SKM-1 (cell line): ENCODE measurements at regions not wholly inside any gene's neighbourhood (a gene's known extent, or its start where the extent isn't known, plus 50 kb on each side); places are given as distances from the start of the nearest gene placed in this dataset.
"Not testable (repeated sequence)": the region's sequence is repeated elsewhere in the genome, so short reads cannot be mapped to it uniquely, and the experiment has no call there.

ENCODE experiments used
- DNase-seq: peaks from one replicate; lab custom pipeline; 2025; ENCODE audit not compliant: unreplicated experiment; lab: John Stamatoyannopoulos, UW

DNA sequence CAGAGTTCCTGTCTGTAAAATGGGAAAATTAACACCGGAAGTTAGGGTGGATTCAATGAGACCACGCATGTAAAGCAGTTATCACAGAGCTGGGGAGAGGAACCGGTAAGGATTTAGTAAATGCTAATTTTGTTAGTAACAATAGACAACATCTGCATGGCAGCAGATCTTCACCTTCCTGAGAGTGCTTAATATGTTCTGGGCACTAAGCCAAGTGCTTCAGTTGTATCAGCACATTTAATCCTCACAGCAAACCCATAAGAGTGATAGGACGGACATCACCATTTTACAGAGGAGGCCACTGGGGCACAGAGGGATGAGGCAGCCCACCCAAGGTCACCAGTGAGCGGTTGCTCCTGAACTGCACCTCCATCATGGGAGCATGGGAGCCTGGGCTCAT lies 189.4 kb downstream of the WNT5A start:
- no peak for DNase-seq

DNA sequence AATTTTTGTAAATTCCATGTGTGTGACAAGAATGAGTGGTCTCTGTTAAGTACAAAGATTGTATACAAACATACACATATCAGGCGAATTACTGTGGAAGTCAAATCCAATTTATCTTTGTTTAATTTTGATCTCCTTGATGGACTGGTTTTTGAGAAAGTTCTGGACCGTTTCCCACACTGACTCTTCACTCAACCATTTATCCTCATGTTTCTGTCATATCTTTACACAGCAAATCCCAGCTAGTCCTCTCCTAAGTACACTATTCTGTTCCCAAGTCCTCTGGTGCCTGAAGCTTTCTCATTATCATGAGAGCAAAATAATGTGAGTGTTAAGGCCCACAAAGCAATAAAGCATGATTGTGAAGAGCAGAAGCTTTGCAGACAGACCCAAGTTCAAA lies 189.9 kb downstream of the WNT5A start:
- no peak for DNase-seq

DNA sequence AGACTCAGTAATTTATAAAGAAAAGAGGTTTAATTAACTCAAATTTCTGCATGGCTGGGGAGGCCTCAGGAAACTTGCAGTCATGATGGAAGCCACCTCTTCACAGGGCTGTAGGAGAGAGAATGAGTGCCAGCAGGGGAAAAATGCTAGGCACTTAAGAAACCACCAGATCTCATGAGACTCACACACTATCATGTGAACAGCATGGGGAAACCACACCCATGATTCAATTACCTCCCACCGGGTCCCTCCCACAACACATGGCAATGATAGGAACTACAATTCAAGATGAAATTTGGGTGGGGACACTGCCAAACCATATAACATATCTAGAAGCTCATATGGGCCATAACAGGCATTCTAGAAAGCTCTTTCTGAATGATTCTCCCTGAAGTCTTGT lies 190.3 kb downstream of the WNT5A start:
- no peak for DNase-seq

DNA sequence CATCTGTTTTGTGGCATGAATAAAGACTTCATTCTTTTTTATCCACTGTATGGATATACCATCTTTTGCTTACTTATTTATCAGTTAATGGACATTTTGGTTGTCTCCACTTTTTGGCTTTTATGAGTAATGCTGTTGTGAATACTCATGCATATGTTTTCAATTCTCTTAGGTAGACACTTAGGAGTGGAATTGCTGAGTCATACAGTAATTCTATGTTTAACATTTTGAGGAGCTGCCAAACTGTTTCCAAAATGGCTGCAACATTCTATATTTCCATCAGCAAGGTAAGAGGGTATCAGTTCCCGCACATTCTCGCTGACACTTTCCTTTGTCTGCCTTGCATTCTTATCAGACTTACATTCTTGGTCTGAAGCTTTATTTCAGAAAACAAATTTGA lies 191.1 kb downstream of the WNT5A start:
- DNase-seq = no peak

DNA sequence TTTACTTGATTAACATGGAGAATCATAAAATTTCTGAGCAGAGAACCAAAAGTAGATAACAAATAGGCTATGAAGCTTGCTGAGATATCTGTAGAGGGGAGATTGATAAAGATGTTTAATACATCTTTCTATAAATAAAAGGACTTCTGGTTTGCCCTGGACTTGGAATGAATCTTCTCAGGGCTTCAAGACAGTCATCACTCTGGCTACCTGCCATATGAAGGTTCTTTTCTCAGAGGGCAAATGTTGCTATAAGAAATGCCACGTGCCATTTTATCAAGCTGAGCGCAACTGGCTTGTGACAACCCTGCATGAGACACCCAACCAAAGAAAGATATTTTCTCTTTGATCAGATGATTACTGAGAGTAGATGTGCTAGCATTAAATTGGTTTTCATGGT lies 192.5 kb downstream of the WNT5A start:
- no peak for DNase-seq

DNA sequence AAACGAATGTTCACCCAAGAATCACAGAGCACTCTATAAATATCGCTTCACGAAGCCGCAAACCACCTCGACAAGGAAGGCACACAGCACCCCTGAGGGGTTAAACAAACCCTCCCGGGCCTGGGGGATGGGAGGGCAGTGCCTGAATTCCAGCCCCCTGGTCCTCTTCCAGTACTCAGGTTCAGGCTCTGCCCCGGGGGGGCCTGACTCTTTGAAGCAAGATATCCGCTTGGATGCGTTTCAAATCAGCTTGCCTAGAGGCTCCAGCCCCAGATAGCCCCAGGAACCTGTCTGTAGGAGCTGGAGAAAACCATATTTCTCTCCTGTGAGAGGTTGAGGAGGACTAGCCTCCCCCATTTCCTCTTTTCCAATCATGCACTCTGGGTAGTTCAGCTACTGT lies 194.7 kb downstream of the WNT5A start:
- no peak for DNase-seq

DNA sequence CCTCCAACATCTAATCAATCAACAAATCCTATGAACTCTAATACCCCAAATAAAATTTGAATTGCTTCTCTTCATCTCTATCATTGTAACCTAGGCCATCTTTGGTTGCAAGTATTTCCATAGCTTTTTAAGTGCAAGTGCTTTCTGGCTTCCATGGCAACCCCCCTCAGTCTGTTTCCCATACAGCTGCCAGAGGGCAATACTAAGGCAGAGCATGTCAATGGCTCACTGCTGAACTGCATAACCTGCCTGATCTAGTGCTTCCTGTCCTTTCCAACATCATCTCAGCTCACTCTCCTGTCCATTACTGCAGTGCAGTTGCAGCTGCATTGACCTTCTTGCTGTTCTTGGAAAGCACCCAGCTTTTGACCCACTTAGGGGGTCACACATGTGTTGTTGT lies 198.4 kb downstream of the WNT5A start:
- no peak for DNase-seq

DNA sequence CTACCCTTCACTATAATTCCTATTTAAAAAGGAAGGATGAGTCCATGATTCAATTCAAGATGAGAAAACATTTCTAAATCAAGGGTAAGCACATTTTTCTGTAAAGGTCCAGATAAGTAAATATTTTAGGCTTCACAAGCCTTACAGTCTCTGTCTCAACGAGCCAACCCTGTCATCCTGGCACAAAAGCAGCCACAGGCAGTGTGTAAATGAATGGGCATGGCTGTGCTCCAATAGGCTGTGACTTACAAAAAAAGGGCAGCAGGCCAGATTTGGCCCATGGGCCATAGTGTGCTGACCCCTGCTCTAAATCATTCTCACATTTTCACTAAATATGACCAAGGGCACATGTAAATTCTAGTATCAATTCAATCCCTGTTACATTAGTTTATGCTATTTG lies 200.4 kb downstream of the WNT5A start:
- no peak for DNase-seq

DNA sequence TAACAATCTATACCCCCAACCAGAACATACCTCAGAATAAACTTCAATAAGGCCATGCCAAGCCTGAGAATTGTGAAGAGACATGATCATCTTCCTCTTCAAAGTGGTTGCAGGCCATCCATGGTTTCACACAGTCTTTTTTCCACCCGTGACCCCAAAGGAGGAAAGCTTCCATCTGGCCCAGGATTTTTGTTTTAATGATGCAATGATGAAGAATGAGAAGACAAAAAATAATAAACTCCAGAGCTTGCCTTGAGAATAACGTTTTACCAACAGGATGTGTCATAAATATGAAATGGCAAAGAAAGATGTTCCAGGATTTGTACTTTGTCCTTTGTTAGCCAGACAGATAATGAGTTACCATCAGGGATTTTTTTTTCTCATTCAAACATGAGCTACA lies 201.9 kb downstream of the WNT5A start:
- no peak for DNase-seq

DNA sequence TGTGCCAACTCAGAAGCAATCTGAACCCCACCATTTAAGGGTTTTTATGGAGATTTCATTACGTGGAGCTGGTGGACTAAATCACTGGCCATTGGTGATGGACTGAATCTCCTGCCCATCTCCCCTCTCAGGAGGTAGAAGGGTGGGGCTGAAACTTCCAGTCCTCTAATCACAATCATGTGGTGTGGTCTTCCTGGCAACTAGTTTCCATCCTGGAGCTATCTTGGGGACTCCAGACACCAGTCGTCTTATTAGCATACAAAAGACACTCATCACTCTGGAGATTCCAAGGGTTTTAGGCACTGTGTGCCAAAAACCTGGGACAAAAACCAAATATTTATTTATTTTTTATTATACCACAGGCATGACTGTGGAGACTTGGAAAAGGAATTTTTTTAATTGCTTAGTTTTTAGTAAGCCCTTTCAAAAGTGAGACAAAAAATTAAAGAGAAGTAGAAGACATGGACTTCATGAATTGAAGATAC lies 203.6 kb downstream of the WNT5A start:
- DNase-seq = no peak

DNA sequence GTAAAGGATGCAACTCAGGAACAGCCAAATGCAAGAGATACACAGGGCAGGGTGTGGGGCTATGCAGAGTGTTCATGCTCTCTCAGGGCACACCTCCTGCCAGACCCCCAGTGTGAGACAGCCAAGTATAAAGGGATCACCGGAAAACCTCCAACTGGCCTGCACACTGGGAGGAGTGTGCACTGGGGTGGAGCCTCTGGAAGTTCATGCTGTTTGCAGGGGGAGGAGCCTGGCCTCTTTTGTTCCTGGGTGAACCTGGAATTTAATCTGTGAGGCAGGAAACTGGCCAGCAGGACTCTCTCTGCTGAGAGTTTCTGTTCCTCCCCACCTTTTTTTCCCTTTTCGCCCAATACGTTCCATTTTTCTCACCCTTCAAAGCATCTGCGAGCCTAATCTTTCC lies 204.1 kb downstream of the WNT5A start:
- DNase-seq = no peak

DNA sequence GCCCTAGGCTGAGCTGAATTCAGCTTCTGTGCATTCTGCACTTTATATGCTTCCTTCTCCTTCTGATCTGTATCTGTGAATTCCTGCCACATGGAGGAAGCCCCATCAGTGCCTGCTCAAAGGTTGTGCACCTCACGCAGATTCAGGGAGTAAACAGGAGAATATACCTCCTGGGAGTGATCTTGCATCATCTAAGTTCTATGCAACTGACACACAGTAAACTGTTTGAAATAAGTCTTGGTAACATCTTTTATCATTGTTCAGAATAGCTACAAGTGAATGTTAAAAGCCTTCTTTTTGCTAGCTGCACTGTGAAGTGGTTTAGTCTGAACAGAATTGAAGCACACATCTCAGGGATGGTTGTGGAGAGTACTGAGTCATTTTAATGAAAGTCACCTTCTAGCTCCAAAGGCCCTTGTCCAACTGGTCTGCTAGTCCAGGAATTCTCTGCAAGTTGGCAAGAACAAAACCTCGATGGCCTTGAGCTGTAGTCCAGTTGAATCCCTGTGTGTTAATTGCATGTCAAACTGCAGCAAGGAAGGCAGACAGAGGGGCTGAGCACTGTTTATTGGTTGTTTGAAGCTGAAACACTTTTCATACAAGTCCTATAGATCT lies 215.0 kb downstream of the WNT5A start:
- DNase-seq = no peak

DNA sequence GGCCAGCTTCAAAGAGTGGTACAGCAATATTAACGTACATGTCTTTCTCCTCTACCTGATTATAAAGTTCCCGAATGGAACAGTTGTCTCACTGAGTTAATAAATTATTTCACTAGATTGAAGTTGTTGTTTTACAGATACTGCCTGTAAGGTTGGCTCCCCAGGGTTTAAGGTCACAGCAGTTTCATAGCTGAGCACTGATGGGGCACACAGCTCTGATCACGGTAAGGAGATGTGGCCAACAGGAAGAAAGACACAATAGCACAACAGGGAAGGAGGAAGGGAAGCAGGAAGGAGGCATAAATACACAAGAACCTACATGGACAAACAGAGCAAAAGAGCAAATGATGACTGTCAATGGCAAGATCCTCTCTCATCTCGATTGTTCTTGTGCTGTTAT lies 215.6 kb downstream of the WNT5A start:
- DNase-seq = no peak

DNA sequence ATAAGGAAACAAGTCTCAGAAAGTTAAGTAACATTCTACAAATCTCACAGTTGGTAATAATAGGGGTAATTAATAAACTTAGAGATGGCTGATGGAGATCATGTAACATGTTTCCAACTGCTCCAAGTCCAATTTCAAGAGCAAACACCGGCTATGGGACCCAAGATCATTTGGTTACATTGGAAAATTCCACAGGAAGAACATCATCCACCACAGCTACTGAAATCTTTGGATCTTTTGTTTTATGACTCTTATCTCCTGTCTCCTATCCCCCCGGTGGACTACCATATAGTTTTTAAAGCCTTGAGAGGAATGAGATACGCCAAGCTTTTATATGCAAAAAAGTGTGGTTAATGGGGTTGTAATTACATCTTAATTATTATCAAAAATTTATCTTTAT lies 216.1 kb downstream of the WNT5A start:
- DNase-seq = no peak

DNA sequence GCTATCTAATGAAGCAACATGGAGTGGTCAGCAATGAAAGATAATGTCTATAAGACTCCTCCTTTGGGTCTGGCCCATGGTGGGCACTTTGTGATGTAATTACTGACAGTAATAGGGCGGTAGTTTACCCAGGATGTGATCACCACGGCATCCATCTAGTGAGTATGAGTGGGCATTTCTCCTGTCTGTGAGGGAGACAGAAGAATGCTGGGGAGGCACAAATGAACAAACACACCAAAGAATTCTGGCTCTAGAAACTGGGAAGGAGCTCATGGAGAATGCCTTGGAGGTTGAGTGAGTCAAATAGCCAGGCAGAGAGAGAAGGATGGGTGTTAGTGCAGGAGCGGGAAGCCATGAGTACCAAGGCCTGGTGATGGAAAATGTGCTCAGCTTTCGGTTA lies 217.5 kb downstream of the WNT5A start:
- no peak for DNase-seq

DNA sequence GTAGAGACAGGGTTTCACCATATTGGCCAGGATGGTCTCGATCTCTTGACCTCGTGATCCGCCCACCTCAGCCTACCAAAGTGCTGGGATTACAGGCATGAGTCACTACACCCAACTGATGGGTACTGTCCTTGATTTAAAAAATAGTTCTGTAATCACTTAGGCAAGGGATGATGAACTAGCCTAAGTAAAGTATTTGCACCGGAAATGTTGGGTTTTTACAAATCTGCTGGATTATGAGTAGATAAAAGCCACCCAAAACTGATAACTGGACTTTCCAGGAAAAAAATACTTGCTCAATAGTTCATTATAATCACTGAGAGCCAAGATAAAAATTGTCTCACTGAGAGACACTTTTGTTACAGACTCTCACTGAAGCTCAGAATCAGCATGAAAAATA lies 218.0 kb downstream of the WNT5A start:
- DNase-seq = no peak

DNA sequence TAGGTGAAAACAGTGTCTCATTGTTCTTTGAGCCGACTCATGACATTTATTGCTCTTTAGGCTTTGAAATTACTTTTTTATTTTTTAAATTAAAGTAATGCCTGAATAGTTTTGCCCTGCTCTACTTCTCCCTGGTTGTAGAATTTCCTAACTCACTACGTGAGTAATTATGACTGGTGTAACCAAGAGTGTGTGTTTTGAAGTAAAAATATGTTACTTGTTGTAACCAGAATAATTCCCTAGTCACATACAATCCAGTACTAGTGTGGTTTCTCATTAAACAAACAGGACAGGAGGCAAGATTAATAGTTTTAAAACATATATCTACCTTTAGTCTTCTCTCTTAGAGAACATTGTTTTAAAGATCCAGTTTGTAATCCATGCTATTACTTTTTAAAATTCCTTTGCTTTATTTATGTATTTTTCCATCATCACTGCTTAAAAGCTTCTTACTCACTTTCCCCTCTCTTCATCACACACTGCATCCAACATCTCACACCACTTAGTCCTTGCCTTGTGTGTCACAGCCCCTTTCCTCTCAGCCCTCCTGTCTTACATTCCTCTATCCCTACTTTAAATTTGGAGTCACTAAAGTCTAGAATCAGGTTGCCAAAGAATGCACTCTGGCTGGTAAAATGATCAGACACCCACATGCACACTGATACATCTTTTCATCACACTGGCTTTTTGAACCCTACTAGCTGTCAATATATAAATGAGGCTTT lies 219.7 kb downstream of the WNT5A start:
- no peak for DNase-seq

DNA sequence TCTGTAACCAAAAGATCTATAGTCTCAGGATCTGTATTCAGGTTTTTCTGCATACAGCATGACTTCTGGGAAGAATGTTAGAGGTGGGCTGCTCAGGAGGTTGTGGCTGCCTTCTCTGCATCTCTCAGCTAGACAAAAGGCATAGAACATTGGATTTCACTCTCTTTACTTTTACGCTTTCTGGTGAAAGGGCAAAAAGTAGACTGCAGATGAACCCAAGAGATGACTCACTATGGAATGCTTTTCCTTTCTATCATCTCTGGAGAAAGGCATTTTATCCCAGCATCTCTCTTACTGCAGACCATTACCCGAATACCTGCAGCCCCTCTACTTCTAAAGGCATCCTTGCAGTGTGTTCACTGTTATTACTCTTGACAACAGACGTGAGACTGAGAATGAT lies 222.2 kb downstream of the WNT5A start:
- DNase-seq = no peak

DNA sequence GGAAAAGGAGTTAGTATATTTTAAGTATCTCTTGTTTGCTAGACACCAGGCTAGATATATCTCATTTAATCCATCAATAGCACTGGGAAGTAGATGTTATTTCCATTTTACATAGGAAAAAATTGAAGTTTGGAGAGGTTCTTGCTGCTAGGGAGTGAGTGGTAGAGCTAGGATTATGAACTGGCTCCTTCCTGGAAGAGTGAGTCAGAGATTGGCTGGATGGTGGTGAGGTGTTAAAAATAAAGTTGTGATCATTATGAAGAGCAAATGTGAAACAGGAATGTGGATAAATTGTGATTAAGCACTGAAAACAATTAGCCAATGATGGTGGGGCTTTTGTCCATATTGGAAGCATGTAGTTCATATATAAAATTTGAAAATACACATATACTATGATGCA lies 234.2 kb downstream of the WNT5A start:
- no peak for DNase-seq

DNA sequence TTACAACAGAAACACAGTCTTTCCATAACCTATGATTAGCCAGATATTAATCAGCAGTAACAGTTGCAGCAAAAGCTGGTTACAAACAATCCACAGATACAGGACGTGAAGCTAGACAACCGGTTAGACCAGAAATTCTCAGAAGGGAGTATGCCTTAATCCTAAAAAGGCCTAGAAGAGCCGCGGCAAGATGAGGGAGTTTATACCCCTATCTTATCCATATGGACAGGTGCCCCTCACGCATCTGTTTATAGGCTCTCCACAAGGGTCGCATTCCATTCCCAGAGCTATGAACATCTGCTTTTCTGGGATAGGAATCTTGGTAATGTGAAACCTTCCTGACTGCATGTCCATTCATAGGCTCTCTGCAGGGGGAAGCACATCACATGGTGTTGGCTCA lies 237.9 kb downstream of the WNT5A start:
- DNase-seq = not testable (repeated sequence)

DNA sequence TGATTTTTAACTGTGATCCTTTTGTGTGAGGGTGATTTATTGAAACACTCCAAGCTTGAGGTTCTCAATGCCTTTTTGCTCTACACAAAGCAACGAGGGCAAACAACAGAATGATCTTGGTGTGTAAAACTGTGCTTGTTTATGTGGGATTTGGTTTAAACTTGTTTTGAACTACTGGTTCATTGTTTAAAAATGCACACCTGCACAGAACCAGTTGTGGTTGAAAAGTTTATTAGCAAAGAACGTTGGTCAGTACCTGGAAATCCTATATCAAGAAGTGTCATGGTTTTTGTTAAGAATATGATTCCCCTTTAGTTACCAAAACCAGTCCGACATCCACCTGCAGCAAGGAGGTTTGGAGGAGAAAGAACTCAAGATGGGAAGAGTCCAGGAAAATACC lies 239.4 kb downstream of the WNT5A start:
- DNase-seq = no peak

DNA sequence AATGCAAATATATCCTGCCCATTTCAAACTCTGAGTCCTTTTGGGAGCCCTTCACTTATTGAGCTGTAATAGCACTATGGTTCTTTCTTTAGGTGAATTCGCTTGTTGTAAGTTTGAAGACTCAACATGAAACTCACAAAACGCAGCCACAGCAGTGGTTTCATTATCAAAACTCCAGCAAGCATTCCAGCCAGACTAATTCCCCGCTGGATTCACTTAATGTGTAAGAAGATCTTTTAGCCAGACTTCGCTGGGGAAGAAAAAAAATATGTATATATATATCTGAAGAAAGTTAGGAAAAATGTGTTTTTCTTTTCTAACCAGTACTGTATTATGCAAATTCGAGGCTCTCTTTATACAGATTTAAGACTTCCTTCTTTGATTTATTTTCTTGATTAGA lies 241.1 kb downstream of the WNT5A start:
- no peak for DNase-seq

DNA sequence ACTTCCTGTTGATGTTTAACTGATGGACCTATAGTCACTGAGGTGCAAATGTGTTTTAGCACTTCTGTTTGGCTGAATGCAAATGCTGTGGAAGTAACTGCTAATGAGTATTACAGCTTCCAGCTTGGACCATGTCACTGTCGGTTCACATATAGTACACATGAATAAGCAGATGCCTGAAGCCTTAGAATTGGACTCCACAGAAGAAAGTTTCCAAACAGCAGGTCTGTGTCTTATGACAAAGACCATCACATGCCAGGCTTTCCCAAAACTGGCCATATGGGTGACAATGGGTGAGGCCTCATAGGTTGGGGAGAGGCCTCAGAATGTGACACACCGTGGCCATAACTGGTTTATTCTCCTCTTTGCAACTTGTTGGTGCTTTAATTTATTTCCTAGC lies 241.8 kb downstream of the WNT5A start:
- no peak for DNase-seq
